H9 (cell line): ENCODE measurements at regions not wholly inside any gene's neighbourhood (a gene's known extent, or its start where the extent isn't known, plus 50 kb on each side); places are given as distances from the start of the nearest gene placed in this dataset.
"Not testable (repeated sequence)": the region's sequence is repeated elsewhere in the genome, so short reads cannot be mapped to it uniquely, and the experiment has no call there.

ENCODE experiments used
- DNase-seq: peaks from one replicate; pipeline ENCODE4 v3.0.0-alpha.2; 2017
- H2AFZ ChIP-seq: one replicate; pipeline ENCODE4 v1.6.1; 2013; ENCODE audit warnings: mild to moderate bottlenecking, low read length, control low read depth, moderate library complexity
- H2AK5ac ChIP-seq: 2 replicates; pipeline ENCODE4 v1.6.1; 2013; ENCODE audit warnings: low read length, control low read depth, mixed read lengths; ENCODE audit not compliant: insufficient read length
- H2BK120ac ChIP-seq: one replicate; pipeline ENCODE4 v1.6.1; 2013; ENCODE audit warnings: low read depth, mild to moderate bottlenecking, low read length, control low read depth, inconsistent platforms; ENCODE audit not compliant: poor library complexity, severe bottlenecking
- H2BK12ac ChIP-seq: 2 replicates; pipeline ENCODE4 v1.6.1; 2013; ENCODE audit warnings: low read length, control low read depth, mixed read lengths, low read depth; ENCODE audit not compliant: insufficient read length
- H2BK15ac ChIP-seq: 2 replicates; pipeline ENCODE4 v1.6.1; 2013; ENCODE audit warnings: low read depth, low read length, control low read depth
- H2BK20ac ChIP-seq: one replicate; pipeline ENCODE4 v1.6.1; 2013; ENCODE audit warnings: low read depth, mild to moderate bottlenecking, low read length, control low read depth, inconsistent platforms; ENCODE audit not compliant: poor library complexity, severe bottlenecking
- H2BK5ac ChIP-seq: 2 replicates; pipeline ENCODE4 v1.6.1; 2013; ENCODE audit warnings: low read length, control low read depth, mixed read lengths; ENCODE audit not compliant: insufficient read length
- H3K14ac ChIP-seq: 2 replicates; pipeline ENCODE4 v1.6.1; 2013; ENCODE audit warnings: low read length, control low read depth; ENCODE audit not compliant: insufficient read depth
- H3K18ac ChIP-seq: 2 replicates; pipeline ENCODE4 v1.6.1; 2013; ENCODE audit warnings: low read depth, mild to moderate bottlenecking, mixed read lengths, low read length, control low read depth; ENCODE audit not compliant: insufficient read length
- H3K23ac ChIP-seq: 2 replicates; pipeline ENCODE4 v1.6.1; 2013; ENCODE audit warnings: low read length, control low read depth, mixed read lengths, low read depth; ENCODE audit not compliant: insufficient read length
- H3K23me2 ChIP-seq: 2 replicates; pipeline ENCODE4 v1.6.1; 2013; ENCODE audit warnings: low read depth, mild to moderate bottlenecking, mixed read lengths, low read length, control low read depth; ENCODE audit not compliant: insufficient read length, poor library complexity, severe bottlenecking
- H3K27ac ChIP-seq: 2 replicates; pipeline ENCODE4 v1.5.1; 2013; ENCODE audit warnings: low read length, control low read depth, mixed read lengths, low read depth; ENCODE audit not compliant: insufficient read length
- H3K27me3 ChIP-seq: 2 replicates; pipeline ENCODE4 v1.6.1; 2013; ENCODE audit warnings: low read length, control low read depth, inconsistent platforms; ENCODE audit not compliant: insufficient read depth
- H3K4ac ChIP-seq: 2 replicates; pipeline ENCODE4 v1.6.1; 2013; ENCODE audit warnings: low read depth, mild to moderate bottlenecking, control low read depth, inconsistent platforms, low read length, moderate library complexity
- H3K4me1 ChIP-seq: 2 replicates; pipeline ENCODE4 v1.6.1; 2013; ENCODE audit warnings: low read length, control low read depth, inconsistent platforms; ENCODE audit not compliant: insufficient read depth
- H3K4me2 ChIP-seq: 2 replicates; pipeline ENCODE4 v1.6.1; 2013; ENCODE audit warnings: low read length, control low read depth, mixed read lengths; ENCODE audit not compliant: insufficient read length, insufficient read depth
- H3K56ac ChIP-seq: 2 replicates; pipeline ENCODE4 v1.6.1; 2013; ENCODE audit warnings: low read depth, mild to moderate bottlenecking, mixed read lengths, low read length, control low read depth; ENCODE audit not compliant: insufficient read length
- H3K79me1 ChIP-seq: 2 replicates; pipeline ENCODE4 v1.6.1; 2013; ENCODE audit warnings: low read depth, mild to moderate bottlenecking, moderate library complexity, low read length, control low read depth, inconsistent platforms; ENCODE audit not compliant: insufficient read depth, poor library complexity, severe bottlenecking
- H3K79me2 ChIP-seq: 2 replicates; pipeline ENCODE4 v1.6.1; 2013; ENCODE audit warnings: low read length, control low read depth, inconsistent platforms; ENCODE audit not compliant: insufficient read depth
- H3K9ac ChIP-seq: 2 replicates; pipeline ENCODE4 v1.6.1; 2013; ENCODE audit warnings: low read length, control low read depth, mixed read lengths; ENCODE audit not compliant: insufficient read length; ENCODE audit errors: extremely low read depth
- H3K9me3 ChIP-seq: one replicate; pipeline ENCODE4 v1.6.1; 2013; ENCODE audit warnings: low read depth, low read length, inconsistent platforms; ENCODE audit not compliant: control insufficient read depth
- H3T11ph ChIP-seq: one replicate; pipeline ENCODE4 v1.6.1; 2013; ENCODE audit warnings: mild to moderate bottlenecking, low read length, control low read depth, inconsistent platforms
- H4K20me1 ChIP-seq: one replicate; pipeline ENCODE4 v1.6.1; 2013; ENCODE audit not compliant: control insufficient read depth, insufficient read length, insufficient read depth
- H4K5ac ChIP-seq: 2 replicates; pipeline ENCODE4 v1.6.1; 2013; ENCODE audit warnings: low read depth, mild to moderate bottlenecking, mixed read lengths, low read length, control low read depth; ENCODE audit not compliant: insufficient read length
- H4K8ac ChIP-seq: replicated peaks from 2 replicates; pipeline ENCODE4 v1.6.1; 2013; ENCODE audit warnings: low read length, control low read depth, mixed read lengths, low read depth; ENCODE audit not compliant: insufficient read length
- H4K91ac ChIP-seq: 2 replicates; pipeline ENCODE4 v1.6.1; 2013; ENCODE audit warnings: low read depth, mild to moderate bottlenecking, moderate library complexity, mixed read lengths, low read length, control low read depth; ENCODE audit not compliant: insufficient read length
- H3K27ac Mint-ChIP-seq, 3 experiments: 2 replicates in 2 of 3; 3 replicates in 1 of 3; pipeline ENCODE4 v1.8.0; 2020 to 2021; ENCODE audit warnings: mixed read lengths in 3 of 3, mild to moderate bottlenecking in 1 of 3, moderate library complexity in 1 of 3
- H3K27me3 Mint-ChIP-seq: 2 replicates; pipeline ENCODE4 v1.8.0; 2021; ENCODE audit warnings: low read depth, mild to moderate bottlenecking, moderate library complexity, mixed read lengths
- H3K36me3 Mint-ChIP-seq, 3 experiments: 2 replicates in 2 of 3; 3 replicates in 1 of 3; pipeline ENCODE4 v1.8.0; 2020 to 2021; ENCODE audit warnings: low read depth in 3 of 3, mixed read lengths in 3 of 3; ENCODE audit not compliant: insufficient read depth in 1 of 3
- H3K4me1 Mint-ChIP-seq, 2 experiments: 2 replicates each; pipeline ENCODE4 v1.8.0; 2020; ENCODE audit warnings: mixed read lengths in 2 of 2
- H3K4me3 Mint-ChIP-seq, 2 experiments: 2 replicates in 1 of 2; 3 replicates in 1 of 2; pipeline ENCODE4 v1.8.0; 2020 to 2021; ENCODE audit warnings: mild to moderate bottlenecking in 2 of 2, mixed read lengths in 2 of 2, moderate library complexity in 1 of 2
- H3K9me3 Mint-ChIP-seq, 2 experiments: 2 replicates in 1 of 2; 3 replicates in 1 of 2; pipeline ENCODE4 v1.8.0; 2020; ENCODE audit warnings: mild to moderate bottlenecking in 2 of 2, mixed read lengths in 2 of 2, moderate library complexity in 1 of 2
- WGBS: extraction: QIAGEN DNeasy Blood & Tissue Kit; methylation state at CpG from one replicate; pipeline ENCODE4 v1.1.7; 2013; ENCODE audit warnings: missing lambda C conversion rate, low lambda C conversion rate, mixed read lengths; ENCODE audit not compliant: insufficient read length; ENCODE audit errors: extremely low coverage; 5-methylcytosine and 5-hydroxymethylcytosine counted together

GRCh38 chr1:149321732-149322016, 153.2 kb upstream of the NBPF19 start:
- H3K4me2 ChIP-seq, DNase-seq, H3K9me3 ChIP-seq, H3K14ac ChIP-seq, H3K79me2 ChIP-seq, H3K27ac Mint-ChIP-seq, H2AK5ac ChIP-seq, H4K8ac ChIP-seq, H2BK12ac ChIP-seq, H2BK20ac ChIP-seq, H3T11ph ChIP-seq, H3K27ac ChIP-seq, H3K4me1 ChIP-seq, H3K18ac ChIP-seq, H2AFZ ChIP-seq, H3K4me3 Mint-ChIP-seq, H4K20me1 ChIP-seq, H3K9me3 Mint-ChIP-seq, H3K23ac ChIP-seq, H3K4me1 Mint-ChIP-seq, H3K4ac ChIP-seq, H4K5ac ChIP-seq, H3K27me3 ChIP-seq, H3K79me1 ChIP-seq, H3K9ac ChIP-seq, H2BK5ac ChIP-seq, H3K27me3 Mint-ChIP-seq, H2BK120ac ChIP-seq, H3K56ac ChIP-seq, H4K91ac ChIP-seq, H3K23me2 ChIP-seq, H2BK15ac ChIP-seq, H3K36me3 Mint-ChIP-seq: not testable (repeated sequence)
- no CpG with 5 or more reads among the region's 12 CpGs for WGBS

GRCh38 chr1:149330081-149330335, 144.8 kb upstream of the NBPF19 start:
- H3K4me1 Mint-ChIP-seq, H3K9ac ChIP-seq, H2BK12ac ChIP-seq, H2BK15ac ChIP-seq, H2AFZ ChIP-seq, H3T11ph ChIP-seq, H2BK20ac ChIP-seq, H3K9me3 ChIP-seq, H4K5ac ChIP-seq, H3K9me3 Mint-ChIP-seq, H3K36me3 Mint-ChIP-seq, H3K27ac Mint-ChIP-seq, H3K23ac ChIP-seq, H3K27me3 Mint-ChIP-seq, H3K4ac ChIP-seq, H4K91ac ChIP-seq, H3K4me2 ChIP-seq, H3K79me2 ChIP-seq, H2AK5ac ChIP-seq, H3K14ac ChIP-seq, H3K4me1 ChIP-seq, H3K79me1 ChIP-seq, H3K27ac ChIP-seq, H2BK120ac ChIP-seq, H3K56ac ChIP-seq, H4K20me1 ChIP-seq, H3K27me3 ChIP-seq, H3K18ac ChIP-seq, H3K23me2 ChIP-seq, H4K8ac ChIP-seq, H2BK5ac ChIP-seq, DNase-seq, H3K4me3 Mint-ChIP-seq: not testable (repeated sequence)

- not testable (repeated sequence) for H3K4ac ChIP-seq, H4K20me1 ChIP-seq, H3K27ac ChIP-seq, H3T11ph ChIP-seq, DNase-seq, H3K4me2 ChIP-seq, H3K9me3 Mint-ChIP-seq, H4K5ac ChIP-seq, H3K27me3 Mint-ChIP-seq, H4K91ac ChIP-seq, H3K4me1 Mint-ChIP-seq, H3K4me1 ChIP-seq, H2BK120ac ChIP-seq, H3K56ac ChIP-seq, H3K36me3 Mint-ChIP-seq, H3K4me3 Mint-ChIP-seq, H3K23ac ChIP-seq, H2BK20ac ChIP-seq, H3K23me2 ChIP-seq, H3K18ac ChIP-seq, H2BK12ac ChIP-seq, H3K14ac ChIP-seq, H2BK15ac ChIP-seq, H3K79me1 ChIP-seq, H4K8ac ChIP-seq, H3K9ac ChIP-seq, H2BK5ac ChIP-seq, H3K27me3 ChIP-seq, H3K79me2 ChIP-seq, H3K9me3 ChIP-seq, H2AK5ac ChIP-seq, H2AFZ ChIP-seq, H3K27ac Mint-ChIP-seq
- no CpG with 5 or more reads among the region's 2 CpGs for WGBS
Observed at GRCh38 chr1:149336082-149336481, 138.8 kb upstream of the NBPF19 start.
